NCI-H2081 (cell line): ENCODE measurements at regions not wholly inside any gene's neighbourhood (a gene's known extent, or its start where the extent isn't known, plus 50 kb on each side); places are given as distances from the start of the nearest gene placed in this dataset.
A peak's percentile ranks its signal among the peaks of the same experiment; 100 is the strongest.
"Not testable (repeated sequence)": the region's sequence is repeated elsewhere in the genome, so short reads cannot be mapped to it uniquely, and the experiment has no call there.

Experiments
- DNase-seq, 2 experiments: peaks; one replicate each; lab custom pipeline; 2025; lab: John Stamatoyannopoulos, UW

GRCh38 chr6:154923199-154923869 is 71.8 kb upstream of the TIAM2 start:
- DNase-seq: no peak

GRCh38 chr6:154925130-154925529 is 70.0 kb upstream of the TIAM2 start:
- no peak for DNase-seq

GRCh38 chr6:154926366-154926765 is 68.7 kb upstream of the TIAM2 start:
- DNase-seq: no peak

- peak; percentile 53 to 61 for DNase-seq
Observed at GRCh38 chr6:154928325-154928922, 66.7 kb upstream of the TIAM2 start.

GRCh38 chr6:154930451-154930851 is 64.7 kb upstream of the TIAM2 start:
- no peak for DNase-seq

GRCh38 chr6:154931711-154932424 is 63.2 kb upstream of the TIAM2 start:
- DNase-seq: no peak

GRCh38 chr6:154932515-154933027 is 62.5 kb upstream of the TIAM2 start:
- no peak for DNase-seq

GRCh38 chr6:154933181-154933827 is 61.8 kb upstream of the TIAM2 start:
- no peak for DNase-seq

GRCh38 chr6:154937306-154938220 is 57.6 kb upstream of the TIAM2 start:
- DNase-seq: no peak

- DNase-seq: peak in 1 of 2 experiments; percentile 20
Observed at GRCh38 chr6:154938221-154938580, 56.9 kb upstream of the TIAM2 start.

GRCh38 chr6:154938727-154939285 is 56.3 kb upstream of the TIAM2 start:
- DNase-seq: not testable (repeated sequence)

- no peak for DNase-seq
Observed at GRCh38 chr6:154942770-154943169, 52.3 kb upstream of the TIAM2 start.

- no peak for DNase-seq
Observed at GRCh38 chr6:154945271-154945890, 49.7 kb upstream of the TIAM2 start.
